GM23248 (cell line): ENCODE measurements at regions not wholly inside any gene's neighbourhood (a gene's known extent, or its start where the extent isn't known, plus 50 kb on each side); places are given as distances from the start of the nearest gene placed in this dataset.

Experiments
- EZH2 ChIP-seq: fragments of 200-600 bp; sonication (generic); IDR thresholded peaks from 2 replicates; pipeline ENCODE4 v1.6.1; 2018; ENCODE audit warnings: antibody characterized with exemption, mild to moderate bottlenecking; ENCODE audit not compliant: insufficient read depth, poor library complexity, severe bottlenecking
- EZH2phosphoT487 ChIP-seq: fragments of 200-600 bp; sonication (generic); IDR thresholded peaks from 2 replicates; pipeline ENCODE4 v1.6.1; 2018; ENCODE audit warnings: antibody characterized with exemption, moderate library complexity, mild to moderate bottlenecking, low read depth; ENCODE audit not compliant: insufficient read depth

- TF ChIP-seq EZH2 (no peak), EZH2phosphoT487 (no peak)
Observed at GRCh38 chr6:5899216-5900045, 107.3 kb downstream of the NRN1 start.
